IMR-90 (cell line): ENCODE measurements at regions not wholly inside any gene's neighbourhood (a gene's known extent, or its start where the extent isn't known, plus 50 kb on each side); places are given as distances from the start of the nearest gene placed in this dataset.

Experiments used
- ATAC-seq: fragments of 200-7000 bp; cut with Tn5 transposase; 2 replicates; pipeline ENCODE4 v1.9.1; 2020; ENCODE audit warnings: low read depth, mild to moderate bottlenecking, moderate library complexity
- BruUV-seq: library from RNA; stranded (reverse); fragments of 400-500 nt; replicated peaks from 2 replicates; lab custom pipeline; 2021; lab: Mats Ljungman, UMichigan
- CTCF ChIA-PET: fragments of 300-600 bp; formaldehyde crosslinking; extraction: SDS; loops from one replicate; lab custom pipeline; 2021; ENCODE audit warnings: antibody characterized with exemption; lab: Yijun Ruan, JAX
- POLR2A ChIA-PET: fragments of 300-600 bp; sonication (Branson Sonifier 250); formaldehyde crosslinking; loops from one replicate; lab custom pipeline; 2022; ENCODE audit warnings: antibody characterized with exemption; ENCODE audit not compliant: unreplicated experiment; lab: Charles Lee
- DNase-seq: peaks from one replicate; pipeline ENCODE4 v3.0.0; 2013
- H2AFZ ChIP-seq: replicated peaks from 2 replicates; pipeline ENCODE3; 2013; ENCODE audit warnings: low read length, mild to moderate bottlenecking; ENCODE audit not compliant: poor library complexity
- H2AK5ac ChIP-seq: 2 replicates; pipeline ENCODE4 v1.6.1; 2013; ENCODE audit warnings: low read depth, low read length, inconsistent platforms
- H2AK9ac ChIP-seq: replicated peaks from 2 replicates; pipeline ENCODE3; 2013; ENCODE audit warnings: mild to moderate bottlenecking, low read depth, low read length, moderate library complexity; ENCODE audit not compliant: poor library complexity
- H2BK120ac ChIP-seq: 2 replicates; pipeline ENCODE4 v1.6.1; 2013; ENCODE audit warnings: low read depth, low read length, inconsistent platforms
- H2BK15ac ChIP-seq: 3 replicates; pipeline ENCODE4 v1.6.1; 2013; ENCODE audit warnings: low read depth, low read length, inconsistent platforms
- H2BK20ac ChIP-seq: 2 replicates; pipeline ENCODE4 v1.6.1; 2013; ENCODE audit warnings: low read depth, mild to moderate bottlenecking, inconsistent platforms, low read length, moderate library complexity
- H2BK5ac ChIP-seq: 2 replicates; pipeline ENCODE4 v1.6.1; 2013; ENCODE audit warnings: mild to moderate bottlenecking, low read depth, low read length, inconsistent platforms; ENCODE audit not compliant: poor library complexity, severe bottlenecking
- H3K14ac ChIP-seq: replicated peaks from 2 replicates; pipeline ENCODE4 v1.6.1; 2013; ENCODE audit warnings: low read depth, low read length, inconsistent platforms
- H3K18ac ChIP-seq: 2 replicates; pipeline ENCODE4 v1.6.1; 2013; ENCODE audit warnings: low read depth, low read length, control low read depth
- H3K23ac ChIP-seq: 2 replicates; pipeline ENCODE4 v1.6.1; 2013; ENCODE audit warnings: low read depth, low read length, inconsistent platforms
- H3K27ac ChIP-seq: 2 replicates; pipeline ENCODE4 v1.5.1; 2013; ENCODE audit warnings: mild to moderate bottlenecking, control low read depth, low read length; ENCODE audit not compliant: insufficient read depth
- H3K27me3 ChIP-seq: 2 replicates; pipeline ENCODE4 v1.6.1; 2013; ENCODE audit warnings: low read length; ENCODE audit not compliant: control insufficient read depth, insufficient read depth
- H3K36me3 ChIP-seq: 2 replicates; pipeline ENCODE4 v1.6.1; 2013; ENCODE audit warnings: low read length, mixed read lengths; ENCODE audit not compliant: control insufficient read depth, insufficient read depth
- H3K4ac ChIP-seq: 2 replicates; pipeline ENCODE4 v1.6.1; 2013; ENCODE audit warnings: low read depth, low read length, inconsistent platforms
- H3K4me1 ChIP-seq: 2 replicates; pipeline ENCODE4 v1.6.1; 2013; ENCODE audit warnings: low read length, mixed read lengths; ENCODE audit not compliant: control insufficient read depth, insufficient read depth
- H3K4me2 ChIP-seq: 2 replicates; pipeline ENCODE4 v1.6.1; 2013; ENCODE audit warnings: low read depth, mild to moderate bottlenecking, control low read depth, low read length, moderate library complexity
- H3K4me3 ChIP-seq: 2 replicates; pipeline ENCODE4 v1.5.1; 2013; ENCODE audit warnings: low read depth, mild to moderate bottlenecking, control low read depth, low read length, moderate library complexity; ENCODE audit not compliant: insufficient read depth
- H3K56ac ChIP-seq: 2 replicates; pipeline ENCODE4 v1.6.1; 2013; ENCODE audit warnings: low read length, inconsistent platforms; ENCODE audit not compliant: insufficient read depth; ENCODE audit errors: extremely low read depth
- H3K79me1 ChIP-seq, 2 experiments: 2 replicates each; pipeline ENCODE4 v1.6.1; 2013; ENCODE audit warnings: low read length in 2 of 2, inconsistent platforms in 1 of 2, low read depth in 1 of 2
- H3K9ac ChIP-seq: 2 replicates; pipeline ENCODE4 v1.6.1; 2013; ENCODE audit warnings: low read depth, low read length, control low read depth
- H3K9me1 ChIP-seq: 2 replicates; pipeline ENCODE4 v1.6.1; 2013; ENCODE audit warnings: low read length, inconsistent platforms; ENCODE audit not compliant: insufficient read depth
- H3K9me3 ChIP-seq: 2 replicates; pipeline ENCODE4 v1.6.1; 2013; ENCODE audit warnings: low read length; ENCODE audit not compliant: control insufficient read depth, insufficient read depth
- H4K20me1 ChIP-seq: 2 replicates; pipeline ENCODE4 v1.6.1; 2013; ENCODE audit warnings: low read length, inconsistent platforms; ENCODE audit not compliant: insufficient read depth
- H4K5ac ChIP-seq: 2 replicates; pipeline ENCODE4 v1.6.1; 2013; ENCODE audit warnings: mild to moderate bottlenecking, low read depth, low read length, control low read depth
- H4K8ac ChIP-seq, 2 experiments: 2 replicates each; pipeline ENCODE4 v1.6.1; 2013; ENCODE audit warnings: low read depth in 2 of 2, low read length in 2 of 2, control low read depth in 1 of 2, inconsistent platforms in 1 of 2
- H4K91ac ChIP-seq: 2 replicates; pipeline ENCODE4 v1.6.1; 2013; ENCODE audit warnings: low read depth, low read length, inconsistent platforms; ENCODE audit not compliant: insufficient read depth
- CEBPB ChIP-seq: IDR thresholded peaks from 2 replicates; pipeline ENCODE4 v1.6.1; 2012; ENCODE audit warnings: low read depth, low read length, improper control_type of control experiment
- CHD1 ChIP-seq: IDR thresholded peaks from 2 replicates; pipeline ENCODE4 v1.6.1; 2012; ENCODE audit warnings: low read depth, low read length, improper control_type of control experiment
- CTCF ChIP-seq: conservative IDR thresholded peaks from 2 replicates; pipeline ENCODE4 v1.5.1; 2012; ENCODE audit warnings: mild to moderate bottlenecking, low read depth, low read length, improper control_type of control experiment
- NFE2L2 ChIP-seq: fragments of 150-350 bp; IDR thresholded peaks from 2 replicates; pipeline ENCODE4 v1.6.1; 2016; ENCODE audit warnings: low read depth, mild to moderate bottlenecking, low read length
- RCOR1 ChIP-seq: IDR thresholded peaks from 2 replicates; pipeline ENCODE4 v1.6.1; 2012; ENCODE audit warnings: mild to moderate bottlenecking, low read length, improper control_type of control experiment; ENCODE audit not compliant: insufficient replicate concordance
- RFX5 ChIP-seq: IDR thresholded peaks from 2 replicates; pipeline ENCODE4 v1.8.0; 2012; ENCODE audit warnings: low read depth, mild to moderate bottlenecking, low read length, moderate library complexity
- SMC3 ChIP-seq: fragments of 150-350 bp; IDR thresholded peaks from 2 replicates; pipeline ENCODE4 v1.6.1; 2016; ENCODE audit warnings: low read depth, mild to moderate bottlenecking, antibody characterized with exemption, low read length, moderate library complexity
- USF2 ChIP-seq: fragments of 150-350 bp; IDR thresholded peaks from 2 replicates; pipeline ENCODE4 v1.6.1; 2017; ENCODE audit warnings: mild to moderate bottlenecking, antibody characterized with exemption, low read length, low read depth
- WGBS, 2 experiments: methylation state at CpG; one replicate each; pipeline versions ENCODE4 v1.1.5 to v1.1.7; 2013; ENCODE audit warnings: missing lambda C conversion rate in 2 of 2; ENCODE audit not compliant: insufficient read length in 1 of 2; ENCODE audit errors: extremely low coverage in 2 of 2; 5-methylcytosine and 5-hydroxymethylcytosine counted together
- dilution Hi-C: fragments of 300-500 bp; cut with HindIII; formaldehyde crosslinking; loops from one replicate; pipeline ENCODE4 v1.14.3; 2018; ENCODE audit warnings: low sequenced_read_pairs; ENCODE audit not compliant: unreplicated experiment
- in situ Hi-C: fragments of 300-500 bp; cut with MboI; formaldehyde crosslinking; loops from 3 replicates; pipeline ENCODE4 v1.14.3; 2019; ENCODE audit warnings: low sequenced_read_pairs, inconsistent platforms, mixed read lengths
- intact Hi-C: fragments of 100-400 bp; cut with micrococcal nuclease; formaldehyde crosslinking; loops from 2 replicates; pipeline ENCODE4 v1.10.0; 2022
- TF ChIP-seq, protein P1 (sequence below): fragments of 150-350 bp; IDR thresholded peaks from 2 replicates; pipeline ENCODE4 v1.6.1; 2016; ENCODE audit warnings: low read depth, mild to moderate bottlenecking, low read length, moderate library complexity, borderline replicate concordance

GRCh38 chr3:40780291-40780924 is 255.6 kb downstream of the ZNF621 start:
- no peak overlapping the region for H3K9ac ChIP-seq

More at GRCh38 chr3:40780291-40780924, 255.6 kb downstream of the ZNF621 start:
- CTCF ChIA-PET, result interaction anchor here (0.7 kb wide), 2 partner anchors 186 to 1709 kb away, joined by 4 read pairs; no protein-coding TSS in a partner anchor
- no peak overlapping the region for H4K8ac ChIP-seq
- H3K14ac ChIP-seq, result no peak overlapping the region
- H4K91ac ChIP-seq, result no peak overlapping the region
- H2AK9ac ChIP-seq, result no peak overlapping the region
- no TSS peak for BruUV-seq
- no peak overlapping the region for H3K4me3 ChIP-seq
- no peaks in the 10 kb centered on the region for H3K79me1 ChIP-seq
- POLR2A ChIA-PET, result no interaction called here
- H3K9me3 ChIP-seq, result peaks cover 6% of the 10 kb centered on the region; the same call in 1 of the 2 replicates
- ATAC-seq (no peak), DNase-seq (no peak)
- no peak overlapping the region for H3K18ac ChIP-seq
- no peaks in the 10 kb centered on the region for H3K27me3 ChIP-seq
- H2BK5ac ChIP-seq, result no peak overlapping the region
- H2BK20ac ChIP-seq, result no peak overlapping the region
- no peak overlapping the region for H3K4me2 ChIP-seq
- no peak overlapping the region for H3K23ac ChIP-seq
- no peak overlapping the region for H3K56ac ChIP-seq
- H4K5ac ChIP-seq, result no peak overlapping the region
- no peak overlapping the region for H2AFZ ChIP-seq
- no peak overlapping the region for H2AK5ac ChIP-seq
- no peaks in the 10 kb centered on the region for H4K20me1 ChIP-seq
- intact Hi-C loops, result no loop called here
- 26% methylated on average over 5 of the region's 19 CpGs; no CpG with 5 or more reads in 1 of the 2 experiments for WGBS, 2 experiments
- dilution Hi-C loops, result no loop called here
- no peak overlapping the region for H3K4ac ChIP-seq
- no peak overlapping the region for H2BK120ac ChIP-seq
- no peak overlapping the region for H3K27ac ChIP-seq
- H3K4me1 ChIP-seq, result no peaks in the 10 kb centered on the region
- H3K36me3 ChIP-seq, result no peaks in the 10 kb centered on the region
- H2BK15ac ChIP-seq, result no peak overlapping the region
- TF ChIP-seq RFX5, result no peak
- TF ChIP-seq CEBPB, result no peak
- no peak for TF ChIP-seq RCOR1
- no peak for TF ChIP-seq CTCF
- peak; percentile 42; the same call in 1 of the 2 replicates for TF ChIP-seq USF2
- TF ChIP-seq, protein P1, sequence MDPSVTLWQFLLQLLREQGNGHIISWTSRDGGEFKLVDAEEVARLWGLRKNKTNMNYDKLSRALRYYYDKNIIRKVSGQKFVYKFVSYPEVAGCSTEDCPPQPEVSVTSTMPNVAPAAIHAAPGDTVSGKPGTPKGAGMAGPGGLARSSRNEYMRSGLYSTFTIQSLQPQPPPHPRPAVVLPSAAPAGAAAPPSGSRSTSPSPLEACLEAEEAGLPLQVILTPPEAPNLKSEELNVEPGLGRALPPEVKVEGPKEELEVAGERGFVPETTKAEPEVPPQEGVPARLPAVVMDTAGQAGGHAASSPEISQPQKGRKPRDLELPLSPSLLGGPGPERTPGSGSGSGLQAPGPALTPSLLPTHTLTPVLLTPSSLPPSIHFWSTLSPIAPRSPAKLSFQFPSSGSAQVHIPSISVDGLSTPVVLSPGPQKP, result no peak
- TF ChIP-seq NFE2L2, result no peak
- no peak for TF ChIP-seq CHD1
- TF ChIP-seq SMC3, result no peak
- H3K9me1 ChIP-seq, result no peaks in the 10 kb centered on the region
- in situ Hi-C loops, result no loop called here
